ENCODE measurements at regions not wholly inside any gene's neighbourhood (a gene's known extent, or its start where the extent isn't known, plus 50 kb on each side); places are given as distances from the start of the nearest gene placed in this dataset.

- no peak for DNase-seq
Measured at GRCh38 chr12:18975933-18976332, 153.6 kb upstream of the PLEKHA5 start.

GRCh38 chr12:18979401-18980126 lies 150.0 kb upstream of the PLEKHA5 start:
- no peak for DNase-seq

DNA sequence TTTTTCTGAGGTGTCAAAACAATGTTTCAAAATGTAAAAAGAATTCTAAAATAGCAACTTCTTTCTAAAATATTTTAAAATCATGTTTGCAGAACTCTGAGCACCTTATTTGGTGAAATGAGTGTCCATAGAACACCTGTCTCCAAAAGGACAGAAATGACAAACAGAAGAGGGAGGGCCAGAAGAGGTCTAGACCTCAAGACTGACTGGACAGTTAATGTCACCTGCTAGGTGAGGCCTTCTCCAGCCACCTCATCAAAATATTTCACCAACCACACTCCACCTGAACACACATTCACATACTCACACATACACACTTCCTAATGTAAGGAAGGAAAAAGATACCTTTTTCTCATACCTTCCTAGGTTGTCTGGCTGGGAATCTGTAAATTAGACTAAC lies 147.8 kb upstream of the PLEKHA5 start:
- DNase-seq: no peak

- peak; percentile 19 for DNase-seq
Measured at GRCh38 chr12:18982226-18982949, 147.1 kb upstream of the PLEKHA5 start.

GRCh38 chr12:18983854-18984253 lies 145.7 kb upstream of the PLEKHA5 start:
- no peak for DNase-seq

DNA sequence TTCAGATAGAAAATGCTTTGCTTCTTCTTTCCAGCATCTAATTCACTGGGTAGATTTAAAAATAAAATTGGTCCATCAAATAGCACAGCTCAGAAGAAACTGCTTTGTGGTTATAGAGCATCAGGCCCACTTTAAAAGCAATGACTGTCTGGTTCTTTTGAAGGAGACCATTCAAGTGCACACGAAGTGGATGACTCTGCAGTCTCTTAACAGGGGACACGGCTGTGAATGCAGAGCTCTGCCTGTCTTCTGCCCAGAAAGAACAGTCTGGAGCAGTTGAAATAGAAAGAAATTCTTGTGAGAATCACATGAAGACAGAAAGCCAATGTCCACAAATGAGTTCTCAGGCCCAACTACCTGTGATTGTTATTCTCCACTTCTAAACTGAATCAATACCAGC lies 138.7 kb upstream of the PLEKHA5 start:
- DNase-seq: no peak

GRCh38 chr12:18992336-18992735 lies 137.2 kb upstream of the PLEKHA5 start:
- DNase-seq: no peak

DNA sequence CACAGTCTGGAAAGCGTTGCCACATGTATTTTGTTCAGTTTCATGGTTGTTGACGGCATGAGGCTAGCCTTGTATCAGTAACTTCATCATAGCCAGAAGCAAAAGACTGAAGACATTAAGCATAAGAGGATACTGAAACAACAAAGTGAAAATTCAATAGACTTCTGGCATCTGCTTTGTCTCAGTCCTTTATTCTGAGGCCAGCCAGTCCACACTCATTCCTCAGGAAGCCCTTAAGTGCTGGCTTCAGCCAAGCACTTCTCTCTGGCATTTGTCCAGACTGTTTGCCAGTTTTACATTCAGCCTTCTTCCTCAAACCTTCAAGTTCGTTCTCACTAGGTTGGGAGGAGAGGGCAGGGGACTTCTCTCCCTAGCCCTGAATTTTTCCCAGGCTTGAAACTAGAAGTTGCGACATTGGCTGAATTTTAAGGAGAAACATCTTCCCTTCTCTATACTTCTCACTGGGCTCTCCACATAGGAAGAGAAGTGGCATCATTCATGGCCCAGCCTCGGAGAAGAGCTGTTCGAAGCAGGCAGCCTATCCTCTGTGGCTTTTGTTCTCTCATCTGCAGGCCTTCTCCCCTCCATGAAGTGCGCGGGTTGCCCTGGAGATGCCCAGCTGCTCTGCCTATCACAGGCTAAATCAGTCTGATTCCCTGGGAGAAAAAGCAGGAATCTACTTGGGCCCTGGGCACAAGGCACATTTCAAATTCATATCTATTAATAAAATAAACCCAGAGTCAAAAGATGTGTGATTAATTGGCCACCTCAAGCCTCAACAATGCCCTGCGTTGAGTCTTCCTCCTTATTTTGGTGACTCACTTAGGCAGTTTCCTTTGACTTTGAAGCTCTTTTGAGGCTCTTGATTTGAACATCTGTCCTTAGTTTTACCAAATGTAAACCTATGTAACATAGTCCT lies 130.9 kb upstream of the PLEKHA5 start:
- DNase-seq: no peak

DNA sequence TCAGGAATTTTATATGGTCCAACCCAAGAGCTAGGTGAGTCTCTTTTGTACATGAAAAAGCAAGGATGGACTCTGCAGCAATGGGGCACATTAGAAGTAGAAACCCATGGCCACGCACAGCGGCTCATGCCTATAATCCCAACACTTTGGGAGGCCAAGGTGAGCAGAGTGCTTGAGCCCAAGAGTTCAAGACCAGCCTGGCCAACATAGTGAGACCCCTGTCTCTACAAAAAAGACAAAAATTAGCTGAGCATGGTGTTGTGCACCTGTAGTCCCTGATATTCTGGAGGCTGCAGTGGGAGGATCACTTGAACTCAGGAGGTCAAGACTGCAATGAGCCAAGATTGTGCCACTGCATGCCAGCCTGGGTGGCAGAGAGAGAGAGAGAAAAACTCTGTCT lies 128.7 kb upstream of the PLEKHA5 start:
- no peak for DNase-seq

DNA sequence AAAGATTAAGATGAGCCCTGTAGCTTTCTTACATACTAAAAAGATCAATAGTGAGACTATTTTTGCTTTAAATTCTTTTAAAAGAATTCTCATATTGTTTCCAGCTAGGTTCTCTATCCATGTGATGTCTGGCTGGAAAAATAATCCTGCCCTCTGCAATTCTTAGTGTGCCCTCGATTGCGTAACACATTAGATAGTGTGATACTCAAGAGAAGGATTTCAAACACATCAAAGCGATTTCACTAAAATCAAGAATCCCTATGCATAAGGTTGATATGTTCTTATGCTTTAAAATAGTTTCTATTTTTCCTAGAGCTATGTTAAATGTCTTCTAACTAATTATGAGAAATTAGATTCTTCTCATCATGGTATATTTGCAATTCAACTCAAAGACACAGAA lies 127.3 kb upstream of the PLEKHA5 start:
- no peak for DNase-seq

- DNase-seq: no peak
Measured at GRCh38 chr12:19003141-19003540, 126.4 kb upstream of the PLEKHA5 start.

DNA sequence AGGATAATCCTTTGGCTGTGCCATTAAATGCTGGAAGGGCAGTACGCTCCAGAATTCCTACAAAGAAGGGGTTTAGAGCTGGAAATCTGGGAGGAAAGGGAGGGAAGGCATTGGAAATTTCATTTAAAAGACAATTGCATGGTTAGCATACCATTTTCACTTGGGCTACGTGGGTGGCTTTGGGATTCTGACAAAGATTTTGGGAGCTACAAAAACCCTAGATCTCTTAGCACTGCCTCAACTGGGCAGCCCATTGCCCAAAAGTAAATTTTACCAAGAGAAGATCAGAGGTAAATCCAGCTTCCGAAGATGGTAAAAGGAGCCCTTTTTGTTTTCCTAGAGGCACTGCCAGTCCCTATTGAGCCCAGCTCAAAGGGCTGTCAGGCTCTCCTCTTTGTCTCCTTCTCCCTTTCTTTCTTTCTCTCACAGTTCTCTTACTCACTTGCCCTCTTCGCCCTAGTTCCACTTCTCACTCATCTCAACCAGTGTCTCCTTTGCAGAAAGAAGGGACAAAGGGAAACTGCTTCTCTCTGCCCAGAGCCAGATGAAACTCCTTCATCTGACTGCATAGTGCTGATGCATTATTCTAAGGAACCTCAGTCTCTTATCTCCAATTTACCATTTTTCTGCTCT lies 125.4 kb upstream of the PLEKHA5 start:
- no peak for DNase-seq

DNA sequence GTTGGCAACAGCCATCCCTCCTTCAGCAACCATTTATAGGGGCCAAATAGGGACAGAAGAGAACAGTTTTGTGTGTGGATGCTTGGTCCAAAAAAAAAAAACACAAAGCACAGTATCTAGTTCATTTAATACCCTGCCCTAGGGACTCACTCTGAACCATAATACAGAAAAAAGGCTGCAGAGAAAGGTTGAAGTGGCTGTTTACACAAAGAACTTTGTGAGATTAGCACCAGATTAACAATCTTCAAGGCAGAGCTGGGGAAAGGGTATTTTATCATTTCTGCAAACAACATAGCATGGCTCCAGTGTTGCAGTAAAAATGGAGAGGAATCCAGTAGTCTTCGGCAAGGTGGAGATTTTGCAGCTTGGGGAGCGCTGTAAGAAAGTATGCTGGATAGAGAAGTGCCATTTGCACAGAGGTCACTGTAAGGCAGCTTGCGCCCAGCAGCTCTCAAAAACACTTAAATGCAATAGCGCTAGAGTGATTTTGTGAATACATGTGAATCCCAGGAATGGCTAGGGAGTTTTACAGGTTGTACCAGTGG lies 124.2 kb upstream of the PLEKHA5 start:
- DNase-seq: no peak

DNA sequence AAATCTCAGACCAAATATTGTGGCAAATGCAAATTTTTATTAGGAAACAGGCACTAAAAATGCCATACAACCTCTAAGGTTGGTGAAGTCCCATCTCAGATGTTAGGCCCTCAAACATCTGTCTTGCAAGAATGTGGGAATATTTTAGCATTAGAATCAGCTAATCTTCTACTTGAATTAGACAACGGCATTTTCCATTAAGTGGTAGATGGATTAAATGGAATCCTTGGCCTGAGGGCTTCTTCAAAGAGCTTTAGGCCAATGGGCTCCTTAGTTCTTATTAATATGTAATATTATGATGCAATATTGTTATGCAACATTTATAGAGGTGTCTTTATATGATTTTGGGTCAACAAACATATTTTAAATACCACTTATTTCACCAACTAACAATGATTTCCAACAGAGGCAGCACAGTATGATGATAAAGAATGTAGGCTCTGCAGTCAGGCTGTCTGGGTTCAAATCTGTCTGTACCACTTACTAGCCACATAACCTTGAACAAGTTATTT lies 122.9 kb upstream of the PLEKHA5 start:
- DNase-seq: no peak

GRCh38 chr12:19008102-19008501 lies 121.4 kb upstream of the PLEKHA5 start:
- no peak for DNase-seq

DNA sequence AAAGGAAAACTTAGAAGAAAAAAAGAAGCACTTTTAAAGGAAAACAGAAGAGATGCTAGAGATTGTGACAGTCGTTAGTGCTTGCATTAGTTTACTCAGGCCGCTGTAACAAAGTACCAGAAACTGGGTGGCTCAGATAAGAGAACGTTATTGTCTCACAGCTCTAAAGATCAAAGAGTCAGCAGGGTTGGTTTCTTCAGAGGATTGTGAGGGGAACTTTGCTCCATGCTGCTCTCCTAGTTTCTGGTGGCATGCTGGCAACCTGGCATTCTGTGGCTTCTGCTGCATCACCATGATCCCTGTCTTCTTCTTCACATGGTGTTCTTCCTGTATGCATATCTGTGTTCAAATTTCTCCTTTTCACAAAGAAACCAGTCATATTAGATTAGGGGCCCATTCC lies 119.4 kb upstream of the PLEKHA5 start:
- no peak for DNase-seq

- no peak for DNase-seq
Measured at GRCh38 chr12:19010726-19011125, 118.8 kb upstream of the PLEKHA5 start.

GRCh38 chr12:19012965-19013364 lies 116.6 kb upstream of the PLEKHA5 start:
- no peak for DNase-seq

DNA sequence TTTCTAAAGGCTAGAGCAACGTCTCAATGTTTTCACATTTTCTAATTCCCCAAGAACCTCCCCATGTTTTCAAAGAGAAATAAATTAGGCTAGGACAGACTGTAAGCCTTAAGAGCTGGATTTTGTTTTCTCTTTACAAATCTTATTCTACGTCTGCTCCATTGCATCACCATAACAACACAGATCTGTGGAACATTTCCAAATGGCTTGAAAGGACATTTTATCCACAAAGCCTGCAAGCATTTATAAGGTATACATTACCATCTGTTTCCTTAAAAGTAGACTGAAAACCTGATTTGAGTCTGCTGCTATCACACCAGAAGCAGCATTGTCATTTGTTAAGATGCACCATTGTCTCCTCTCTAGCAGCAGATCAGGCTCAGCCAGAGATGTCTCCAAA lies 115.3 kb upstream of the PLEKHA5 start:
- DNase-seq: no peak

GRCh38 chr12:19015285-19015684 lies 114.2 kb upstream of the PLEKHA5 start:
- DNase-seq: no peak

- DNase-seq: no peak
Measured at GRCh38 chr12:19018302-19018970, 111.1 kb upstream of the PLEKHA5 start.

GRCh38 chr12:19021240-19021639 lies 108.3 kb upstream of the PLEKHA5 start:
- DNase-seq: no peak

Data from GDM1 (cell line).